ENCODE measurements at regions not wholly inside any gene's neighbourhood (a gene's known extent, or its start where the extent isn't known, plus 50 kb on each side); places are given as distances from the start of the nearest gene placed in this dataset.
"Not testable (repeated sequence)": the region's sequence is repeated elsewhere in the genome, so short reads cannot be mapped to it uniquely, and the experiment has no call there.

DNA sequence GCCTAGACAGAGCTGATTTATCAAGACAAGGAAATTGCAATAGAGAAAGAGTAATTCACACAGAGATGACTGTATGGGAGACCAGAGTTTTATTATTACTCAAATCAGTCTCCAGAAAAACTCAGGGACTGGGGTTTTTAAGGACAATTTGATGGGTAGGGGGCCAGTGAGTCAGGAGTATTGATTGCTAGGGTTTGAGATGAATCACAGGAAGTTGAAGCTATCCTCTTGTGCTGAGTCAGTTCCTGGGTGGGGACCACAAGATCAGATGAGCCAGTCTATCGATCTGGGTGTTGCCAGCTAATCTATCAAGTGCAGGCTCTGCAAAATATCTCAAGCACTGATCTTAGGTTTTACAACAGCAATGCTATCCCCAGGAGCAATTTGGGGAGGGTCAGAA, 87.4 kb upstream of the TGIF2LY start:
- DNase-seq (ENCODE audit: low spot score): not testable (repeated sequence)

DNA sequence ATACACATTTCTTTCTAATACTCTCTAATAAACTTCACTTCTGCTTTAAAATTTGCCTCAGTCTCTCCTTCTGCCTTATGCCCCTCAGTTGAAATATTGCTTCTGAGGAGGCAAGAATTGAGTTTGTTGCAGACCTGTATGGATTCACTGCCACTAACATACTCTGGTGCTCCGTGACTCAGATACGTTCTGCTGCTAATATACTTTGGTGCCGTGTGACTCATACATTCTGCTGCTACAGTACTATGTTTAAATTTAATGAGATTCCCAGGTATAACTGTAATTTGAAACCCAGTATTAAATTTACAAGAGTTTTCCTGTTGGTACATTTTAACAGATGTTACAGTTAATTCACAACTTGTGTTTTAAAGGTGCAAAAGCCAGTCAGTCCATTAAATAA, 84.3 kb upstream of the TGIF2LY start:
- peak; percentile 34 for DNase-seq (ENCODE audit: low spot score)

- DNase-seq (ENCODE audit: low spot score): peak; percentile 43
Measured at GRCh38 chrY:3527040-3527439, 51.8 kb upstream of the TGIF2LY start.

Measured in H4 (cell line).